ENCODE measurements at regions not wholly inside any gene's neighbourhood (a gene's known extent, or its start where the extent isn't known, plus 50 kb on each side); places are given as distances from the start of the nearest gene placed in this dataset.

DNA sequence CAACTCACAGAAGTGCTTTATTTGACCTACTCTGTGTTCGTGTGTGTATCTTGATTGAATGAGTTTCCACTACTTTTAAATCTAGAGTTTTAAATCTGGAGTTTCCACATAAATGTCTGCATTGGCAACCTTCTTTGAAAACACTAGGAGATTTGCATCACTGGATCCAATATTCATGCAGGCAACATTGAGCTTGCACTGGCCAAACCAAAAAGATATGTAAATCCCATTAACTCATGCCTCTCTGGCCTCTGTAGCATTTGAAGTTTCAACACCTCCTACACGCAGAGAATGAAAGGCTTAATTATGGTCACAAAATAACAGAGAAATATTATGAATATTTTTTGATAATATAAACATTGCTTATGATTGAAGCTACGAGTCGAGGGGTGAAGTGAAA lies 178.6 kb downstream of the DUSP6 start:
- ChIA-PET POLR2A (no interaction called here), CTCF (no interaction called here)
- Histone ChIP-seq H3K4me3 (ENCODE audit: low read depth, low read length) (no peak overlapping the region), H3K27me3 (replicated peaks; ENCODE audit: control insufficient read depth, insufficient read depth, low read length) (no peaks in the 10 kb centered on the region), H3K9me3 (no peaks in the 10 kb centered on the region), H3K36me3 (ENCODE audit: control insufficient read depth, insufficient read depth, low read length) (no peaks in the 10 kb centered on the region), H3K4me1 (no peaks in the 10 kb centered on the region)
- Mint-ChIP-seq H3K27me3 (ENCODE audit: insufficient read depth, unreplicated experiment) (peaks cover 2% of the 10 kb centered on the region), H3K4me1 (ENCODE audit: low read depth, unreplicated experiment) (no peaks in the 10 kb centered on the region), H3K4me3 (ENCODE audit: unreplicated experiment) (no peak overlapping the region), H3K9me3 (ENCODE audit: unreplicated experiment) (peaks cover 9% of the 10 kb centered on the region), H3K27ac (ENCODE audit: unreplicated experiment) (no peak overlapping the region), H3K36me3 (ENCODE audit: insufficient read depth, unreplicated experiment) (no peaks in the 10 kb centered on the region)
- BruUV-seq (replicated peaks), result no TSS peak
- intact Hi-C loops (cut with micrococcal nuclease; ENCODE audit: unreplicated experiment), result no loop called here
- DNase-seq, result no peak
- TF ChIP-seq, protein P1, sequence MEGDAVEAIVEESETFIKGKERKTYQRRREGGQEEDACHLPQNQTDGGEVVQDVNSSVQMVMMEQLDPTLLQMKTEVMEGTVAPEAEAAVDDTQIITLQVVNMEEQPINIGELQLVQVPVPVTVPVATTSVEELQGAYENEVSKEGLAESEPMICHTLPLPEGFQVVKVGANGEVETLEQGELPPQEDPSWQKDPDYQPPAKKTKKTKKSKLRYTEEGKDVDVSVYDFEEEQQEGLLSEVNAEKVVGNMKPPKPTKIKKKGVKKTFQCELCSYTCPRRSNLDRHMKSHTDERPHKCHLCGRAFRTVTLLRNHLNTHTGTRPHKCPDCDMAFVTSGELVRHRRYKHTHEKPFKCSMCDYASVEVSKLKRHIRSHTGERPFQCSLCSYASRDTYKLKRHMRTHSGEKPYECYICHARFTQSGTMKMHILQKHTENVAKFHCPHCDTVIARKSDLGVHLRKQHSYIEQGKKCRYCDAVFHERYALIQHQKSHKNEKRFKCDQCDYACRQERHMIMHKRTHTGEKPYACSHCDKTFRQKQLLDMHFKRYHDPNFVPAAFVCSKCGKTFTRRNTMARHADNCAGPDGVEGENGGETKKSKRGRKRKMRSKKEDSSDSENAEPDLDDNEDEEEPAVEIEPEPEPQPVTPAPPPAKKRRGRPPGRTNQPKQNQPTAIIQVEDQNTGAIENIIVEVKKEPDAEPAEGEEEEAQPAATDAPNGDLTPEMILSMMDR (IDR thresholded peaks at IDR 0.05; ENCODE audit: insufficient read depth in 1 of 2, low read depth in 1 of 2, low read length in 1 of 2, severe bottlenecking in 1 of 2, unreplicated experiment in 1 of 2), result no peak

DNA sequence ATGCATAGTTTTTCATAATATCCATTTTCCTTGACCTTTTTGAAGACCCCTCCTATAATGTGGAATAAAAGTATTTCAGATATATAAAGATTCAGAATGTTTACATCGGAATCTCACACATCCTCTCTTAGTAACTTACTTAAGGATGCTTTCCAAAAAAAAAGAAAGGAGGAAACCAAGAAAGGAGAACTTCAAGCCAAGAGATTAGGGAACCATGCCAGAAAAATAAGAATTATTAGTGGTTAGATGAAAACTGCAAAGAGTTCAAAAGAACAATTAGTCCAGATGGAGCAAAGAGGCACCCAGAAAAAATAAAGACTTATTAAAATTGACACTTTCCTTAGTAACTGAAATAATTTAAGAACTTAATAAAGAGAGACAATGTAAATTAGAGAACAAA lies 179.2 kb downstream of the DUSP6 start:
- Mint-ChIP-seq H3K27ac (ENCODE audit: unreplicated experiment) (no peak overlapping the region), H3K4me1 (ENCODE audit: low read depth, unreplicated experiment) (no peaks in the 10 kb centered on the region), H3K4me3 (ENCODE audit: unreplicated experiment) (no peak overlapping the region), H3K27me3 (ENCODE audit: insufficient read depth, unreplicated experiment) (peaks cover 2% of the 10 kb centered on the region), H3K9me3 (ENCODE audit: unreplicated experiment) (peaks cover 9% of the 10 kb centered on the region), H3K36me3 (ENCODE audit: insufficient read depth, unreplicated experiment) (no peaks in the 10 kb centered on the region)
- TF ChIP-seq, protein P1 (IDR thresholded peaks at IDR 0.05; ENCODE audit: insufficient read depth in 1 of 2, low read depth in 1 of 2, low read length in 1 of 2, severe bottlenecking in 1 of 2, unreplicated experiment in 1 of 2), result no peak
- Histone ChIP-seq H3K27me3 (replicated peaks; ENCODE audit: control insufficient read depth, insufficient read depth, low read length) (no peaks in the 10 kb centered on the region), H3K9me3 (no peaks in the 10 kb centered on the region), H3K36me3 (ENCODE audit: control insufficient read depth, insufficient read depth, low read length) (no peaks in the 10 kb centered on the region), H3K4me3 (ENCODE audit: low read depth, low read length) (no peak overlapping the region), H3K4me1 (no peaks in the 10 kb centered on the region)
- POLR2A ChIA-PET, result no interaction called here
- intact Hi-C loops (cut with micrococcal nuclease; ENCODE audit: unreplicated experiment), result no loop called here
- DNase-seq, result no peak
- CTCF ChIA-PET, result no interaction called here
- BruUV-seq (replicated peaks), result no TSS peak

DNA sequence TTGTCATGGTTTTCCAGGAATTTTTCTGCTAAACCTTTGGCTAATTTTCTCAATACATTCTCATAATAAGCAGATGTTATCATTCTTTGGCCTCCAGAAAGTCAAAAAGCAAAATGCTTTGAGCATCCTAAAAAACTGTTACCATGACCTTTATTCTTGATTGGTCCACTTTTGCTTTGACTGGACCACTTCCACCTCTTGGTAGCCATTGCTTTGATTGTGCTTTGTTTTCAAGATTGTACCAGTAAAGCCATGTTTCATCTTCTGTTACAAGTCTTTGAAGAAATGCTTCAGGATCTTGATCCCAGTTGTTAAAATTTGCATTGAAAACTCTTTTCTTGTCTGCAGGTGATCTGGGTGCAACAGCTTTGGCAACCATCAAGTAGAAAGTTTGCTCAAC lies 180.1 kb downstream of the DUSP6 start:
- ChIA-PET CTCF (no interaction called here), POLR2A (no interaction called here)
- intact Hi-C loops (cut with micrococcal nuclease; ENCODE audit: unreplicated experiment), result no loop called here
- BruUV-seq (replicated peaks), result no TSS peak
- H3K4me1 ChIP-seq, result no peaks in the 10 kb centered on the region
- H3K9me3 ChIP-seq, result no peaks in the 10 kb centered on the region
- H3K27me3 Mint-ChIP-seq (ENCODE audit: insufficient read depth, unreplicated experiment), result peaks cover 2% of the 10 kb centered on the region
- TF ChIP-seq, protein P1 (IDR thresholded peaks at IDR 0.05; ENCODE audit: insufficient read depth in 1 of 2, low read depth in 1 of 2, low read length in 1 of 2, severe bottlenecking in 1 of 2, unreplicated experiment in 1 of 2), result no peak
- H3K4me3 ChIP-seq (ENCODE audit: low read depth, low read length), result no peak overlapping the region
- no peak overlapping the region for H3K27ac Mint-ChIP-seq (ENCODE audit: unreplicated experiment)
- H3K36me3 ChIP-seq (ENCODE audit: control insufficient read depth, insufficient read depth, low read length), result no peaks in the 10 kb centered on the region
- peaks cover 9% of the 10 kb centered on the region for H3K9me3 Mint-ChIP-seq (ENCODE audit: unreplicated experiment)
- no peak overlapping the region for H3K4me3 Mint-ChIP-seq (ENCODE audit: unreplicated experiment)
- H3K27me3 ChIP-seq (replicated peaks; ENCODE audit: control insufficient read depth, insufficient read depth, low read length), result no peaks in the 10 kb centered on the region
- no peak for DNase-seq
- no peaks in the 10 kb centered on the region for H3K36me3 Mint-ChIP-seq (ENCODE audit: insufficient read depth, unreplicated experiment)
- H3K4me1 Mint-ChIP-seq (ENCODE audit: low read depth, unreplicated experiment), result no peaks in the 10 kb centered on the region

All from Caco-2 (cell line).